ENCODE measurements at regions not wholly inside any gene's neighbourhood (a gene's known extent, or its start where the extent isn't known, plus 50 kb on each side); places are given as distances from the start of the nearest gene placed in this dataset.
"Not testable (repeated sequence)": the region's sequence is repeated elsewhere in the genome, so short reads cannot be mapped to it uniquely, and the experiment has no call there.

GRCh38 chr12:91718326-91718725 lies 427.3 kb downstream of the BTG1 start:
- no peak for DNase-seq

GRCh38 chr12:91717804-91718203 lies 427.8 kb downstream of the BTG1 start:
- no peak for DNase-seq

- DNase-seq: not testable (repeated sequence)
Observed at GRCh38 chr12:91711925-91712324, 433.7 kb downstream of the BTG1 start.

- no peak for DNase-seq
Observed at GRCh38 chr12:91706466-91706865, 439.2 kb downstream of the BTG1 start.

- no peak for DNase-seq
Observed at GRCh38 chr12:91704446-91704845, 441.2 kb downstream of the BTG1 start.

- DNase-seq: no peak
Observed at GRCh38 chr12:91703491-91704283, 442.0 kb downstream of the BTG1 start.

- DNase-seq: no peak
Observed at GRCh38 chr12:91702843-91703425, 442.7 kb downstream of the BTG1 start.

- DNase-seq: no peak
Observed at GRCh38 chr12:91695964-91696363, 449.7 kb downstream of the BTG1 start.

GRCh38 chr12:91695406-91695805 lies 450.2 kb downstream of the BTG1 start:
- DNase-seq: not testable (repeated sequence)

- DNase-seq: no peak
Observed at GRCh38 chr12:91690531-91690930, 455.1 kb downstream of the BTG1 start.

GRCh38 chr12:91687052-91688017 lies 458.3 kb downstream of the BTG1 start:
- DNase-seq: no peak

- DNase-seq: no peak
Observed at GRCh38 chr12:91685917-91686316, 459.7 kb downstream of the BTG1 start.

- DNase-seq: no peak
Observed at GRCh38 chr12:91681751-91682150, 463.9 kb downstream of the BTG1 start.

GRCh38 chr12:91680864-91681263 lies 464.8 kb downstream of the BTG1 start:
- no peak for DNase-seq

- DNase-seq: no peak
Observed at GRCh38 chr12:91677556-91677955, 468.1 kb downstream of the BTG1 start.

- DNase-seq: no peak
Observed at GRCh38 chr12:91675401-91675800, 470.2 kb downstream of the BTG1 start.

- DNase-seq: no peak
Observed at GRCh38 chr12:91672130-91672529, 473.5 kb downstream of the BTG1 start.

- DNase-seq: no peak
Observed at GRCh38 chr12:91667694-91668093, 478.0 kb downstream of the BTG1 start.

- no peak for DNase-seq
Observed at GRCh38 chr12:91663744-91664143, 481.1 kb upstream of the DCN start.

GRCh38 chr12:91663310-91663709 lies 480.7 kb upstream of the DCN start:
- DNase-seq: no peak

- DNase-seq: no peak
Observed at GRCh38 chr12:91662021-91662420, 479.4 kb upstream of the DCN start.

GRCh38 chr12:91657032-91657431 lies 474.4 kb upstream of the DCN start:
- no peak for DNase-seq

- DNase-seq: no peak
Observed at GRCh38 chr12:91655966-91656365, 473.3 kb upstream of the DCN start.
